ENCODE measurements at regions not wholly inside any gene's neighbourhood (a gene's known extent, or its start where the extent isn't known, plus 50 kb on each side); places are given as distances from the start of the nearest gene placed in this dataset.
A peak's percentile ranks its signal among the peaks of the same experiment; 100 is the strongest.

- TF ChIP-seq TAF1 (IDR thresholded peaks at IDR 0.05; ENCODE audit: low read depth) (no peak), MAX (IDR thresholded peaks at IDR 0.05) (no peak), USF1 (IDR thresholded peaks at IDR 0.05) (no peak), TEAD4 (IDR thresholded peaks at IDR 0.05) (no peak), TCF12 (IDR thresholded peaks at IDR 0.05; ENCODE audit: low read depth) (no peak), EP300 (IDR thresholded peaks at IDR 0.05; ENCODE audit: borderline replicate concordance) (no peak), FOXM1 (IDR thresholded peaks at IDR 0.05; ENCODE audit: borderline replicate concordance, low read depth) (no peak)
Observed at GRCh38 chr20:7090811-7091210, 323.3 kb downstream of the BMP2 start.

GRCh38 chr20:7091655-7092054 is 324.2 kb downstream of the BMP2 start:
- TF ChIP-seq TEAD4 (IDR thresholded peaks at IDR 0.05) (no peak), MAX (IDR thresholded peaks at IDR 0.05) (no peak), TAF1 (IDR thresholded peaks at IDR 0.05; ENCODE audit: low read depth) (no peak), REST (IDR thresholded peaks at IDR 0.05; ENCODE audit: low read depth) (no peak), TCF12 (IDR thresholded peaks at IDR 0.05; ENCODE audit: low read depth) (no peak), USF1 (IDR thresholded peaks at IDR 0.05) (no peak), YY1 (IDR thresholded peaks at IDR 0.05; ENCODE audit: low read depth) (no peak), EP300 (IDR thresholded peaks at IDR 0.05; ENCODE audit: borderline replicate concordance) (no peak), FOXM1 (IDR thresholded peaks at IDR 0.05; ENCODE audit: borderline replicate concordance, low read depth) (no peak), CEBPB (IDR thresholded peaks at IDR 0.05) (no peak), EGR1 (IDR thresholded peaks at IDR 0.05) (no peak), CREB1 (IDR thresholded peaks at IDR 0.05; ENCODE audit: low read depth) (no peak), ZBTB7A (IDR thresholded peaks at IDR 0.05; ENCODE audit: low read depth) (no peak), RAD21 (IDR thresholded peaks at IDR 0.05; ENCODE audit: low read depth) (no peak)

- TF ChIP-seq NFIC (IDR thresholded peaks at IDR 0.05) (peak; percentile 30; the same call in 1 of the 2 replicates), YY1 (IDR thresholded peaks at IDR 0.05; ENCODE audit: low read depth) (no peak), CEBPB (IDR thresholded peaks at IDR 0.05) (no peak), EGR1 (IDR thresholded peaks at IDR 0.05) (no peak), USF1 (IDR thresholded peaks at IDR 0.05) (no peak), EP300 (IDR thresholded peaks at IDR 0.05; ENCODE audit: borderline replicate concordance) (no peak), RAD21 (IDR thresholded peaks at IDR 0.05; ENCODE audit: low read depth) (peak; percentile 23; the same call in 1 of the 2 replicates)
Observed at GRCh38 chr20:7094438-7094997, 327.0 kb downstream of the BMP2 start.

GRCh38 chr20:7106910-7107309 is 339.4 kb downstream of the BMP2 start:
- TF ChIP-seq TEAD4 (IDR thresholded peaks at IDR 0.05), result no peak
- no peak for TF ChIP-seq CREB1 (IDR thresholded peaks at IDR 0.05; ENCODE audit: low read depth)
- TF ChIP-seq EGR1 (IDR thresholded peaks at IDR 0.05), result no peak
- TF ChIP-seq USF1 (IDR thresholded peaks at IDR 0.05), result no peak
- no peak for TF ChIP-seq FOXM1 (IDR thresholded peaks at IDR 0.05; ENCODE audit: borderline replicate concordance, low read depth)
- no peak for TF ChIP-seq ZBTB7A (IDR thresholded peaks at IDR 0.05; ENCODE audit: low read depth)
- no peak for TF ChIP-seq YY1 (IDR thresholded peaks at IDR 0.05; ENCODE audit: low read depth)
- TF ChIP-seq MAX (IDR thresholded peaks at IDR 0.05), result no peak
- TF ChIP-seq TAF1 (IDR thresholded peaks at IDR 0.05; ENCODE audit: low read depth), result no peak

- TF ChIP-seq REST (IDR thresholded peaks at IDR 0.05; ENCODE audit: low read depth) (no peak), USF1 (IDR thresholded peaks at IDR 0.05) (no peak), TCF12 (IDR thresholded peaks at IDR 0.05; ENCODE audit: low read depth) (no peak), MAX (IDR thresholded peaks at IDR 0.05) (no peak), EGR1 (IDR thresholded peaks at IDR 0.05) (no peak), YY1 (IDR thresholded peaks at IDR 0.05; ENCODE audit: low read depth) (no peak), TAF1 (IDR thresholded peaks at IDR 0.05; ENCODE audit: low read depth) (no peak), CREB1 (IDR thresholded peaks at IDR 0.05; ENCODE audit: low read depth) (no peak), CEBPB (IDR thresholded peaks at IDR 0.05) (no peak), EP300 (IDR thresholded peaks at IDR 0.05; ENCODE audit: borderline replicate concordance) (no peak), ZBTB7A (IDR thresholded peaks at IDR 0.05; ENCODE audit: low read depth) (no peak)
Observed at GRCh38 chr20:7108929-7109328, 341.4 kb downstream of the BMP2 start.
